ENCODE measurements at regions not wholly inside any gene's neighbourhood (a gene's known extent, or its start where the extent isn't known, plus 50 kb on each side); places are given as distances from the start of the nearest gene placed in this dataset.

DNA sequence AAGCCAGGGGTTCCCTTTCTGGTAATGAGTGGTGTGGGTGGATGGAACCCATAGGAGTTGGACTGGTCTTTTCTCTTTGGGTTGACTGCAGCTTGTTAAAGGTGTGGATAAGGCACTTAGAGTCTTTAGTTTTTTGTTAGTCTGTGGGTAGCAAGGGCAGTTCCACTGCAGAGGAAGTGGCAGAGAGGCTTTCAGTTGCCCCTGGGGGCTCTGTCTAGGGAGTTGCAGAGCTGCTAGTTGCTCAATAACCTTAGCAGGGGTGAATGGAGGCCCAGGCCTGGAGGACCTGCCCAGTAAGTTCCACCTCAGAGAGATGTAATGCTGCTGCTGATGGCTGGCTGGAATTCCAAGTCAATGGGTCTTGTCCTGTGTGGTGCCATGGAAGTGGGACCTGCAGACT is 282.6 kb upstream of the NDST4 start:
- no peak for DNase-seq

- DNase-seq = no peak
These were observed 263.4 kb upstream of the NDST4 start for GRCh38 chr4:115376866-115377265.

GRCh38 chr4:115374621-115375020 is 261.2 kb upstream of the NDST4 start:
- no peak for DNase-seq

GRCh38 chr4:115370490-115370889 is 257.1 kb upstream of the NDST4 start:
- no peak for DNase-seq

GRCh38 chr4:115370012-115370411 is 256.6 kb upstream of the NDST4 start:
- no peak for DNase-seq

DNA sequence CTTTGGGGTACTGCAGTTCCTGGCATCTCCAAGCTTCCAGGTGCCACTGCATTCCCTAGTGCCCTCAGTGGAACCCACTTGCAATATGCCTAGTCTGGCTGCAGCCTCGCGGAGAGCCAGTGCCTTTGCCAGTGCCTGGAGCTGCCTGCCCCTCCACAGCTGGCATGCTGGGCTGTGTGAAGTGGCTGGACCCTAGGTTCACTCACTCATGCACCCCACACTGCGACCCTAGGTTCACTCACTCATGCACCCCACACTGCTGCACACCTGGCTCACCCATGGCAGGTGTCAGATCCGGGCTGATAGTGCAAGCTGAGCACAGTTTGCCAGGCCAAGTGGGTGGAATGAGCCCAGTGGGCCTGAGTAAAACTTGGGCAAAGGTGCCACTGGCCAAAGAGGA is 253.0 kb upstream of the NDST4 start:
- no peak for DNase-seq

GRCh38 chr4:115365185-115365584 is 251.8 kb upstream of the NDST4 start:
- DNase-seq = no peak

GRCh38 chr4:115361781-115362180 is 248.4 kb upstream of the NDST4 start:
- DNase-seq = no peak

DNA sequence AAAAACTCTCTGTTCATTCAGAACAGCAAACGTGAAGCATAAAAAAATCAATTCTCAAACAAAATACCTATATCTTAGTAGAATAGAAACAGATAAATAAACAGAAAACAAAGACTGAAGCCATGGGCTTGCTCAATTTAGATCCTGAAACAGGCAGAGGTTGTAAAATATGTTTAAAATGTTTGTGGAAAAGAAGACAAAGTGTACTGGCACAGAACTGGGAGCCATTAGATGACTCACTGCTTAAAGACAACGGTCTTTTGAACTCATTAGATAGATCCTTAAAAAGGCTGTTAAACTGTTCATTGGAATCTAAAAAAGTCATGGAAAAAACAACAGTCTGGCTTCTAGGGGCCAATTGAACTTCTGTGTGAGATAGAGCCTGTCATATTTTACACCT is 247.0 kb upstream of the NDST4 start:
- DNase-seq = no peak

GRCh38 chr4:115357776-115358175 is 244.4 kb upstream of the NDST4 start:
- DNase-seq = no peak

DNA sequence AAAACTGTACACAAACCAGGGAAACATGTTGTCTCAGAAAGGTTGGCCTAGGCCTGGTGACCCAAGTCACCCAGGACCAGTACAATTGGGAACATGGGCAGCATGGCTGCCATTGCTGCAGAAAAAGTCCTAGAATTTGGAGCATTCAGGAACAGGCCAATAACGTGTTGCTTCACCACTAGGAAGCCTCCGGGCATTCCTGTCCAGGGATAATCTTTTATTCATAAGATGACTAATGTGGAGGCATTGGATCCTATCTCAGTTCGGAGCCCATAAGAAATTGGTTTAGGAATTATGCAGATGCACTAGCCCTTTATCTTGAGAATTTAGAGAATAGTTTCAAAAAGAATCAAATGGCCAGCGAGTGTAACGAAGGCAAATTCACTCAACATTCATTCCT is 242.8 kb upstream of the NDST4 start:
- no peak for DNase-seq

DNA sequence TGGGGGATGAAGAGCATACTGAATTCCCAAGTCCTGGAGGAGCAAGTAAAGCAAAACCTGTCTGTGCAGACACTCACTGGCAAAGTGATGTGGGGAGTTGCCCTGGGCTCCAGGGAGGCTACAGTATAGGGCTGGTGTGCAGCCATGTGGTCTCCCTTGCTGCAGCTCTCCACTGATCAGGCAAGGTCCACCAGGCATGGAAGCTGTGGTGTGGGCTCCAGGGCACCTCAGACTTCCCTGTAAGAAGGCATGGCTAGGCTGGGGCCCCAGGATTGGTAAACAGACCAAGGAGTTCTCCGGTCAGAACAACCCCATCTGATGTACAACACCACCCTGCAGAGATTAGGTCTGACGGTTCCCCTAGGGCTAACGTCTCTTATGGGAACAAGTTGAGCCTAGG is 241.9 kb upstream of the NDST4 start:
- DNase-seq = no peak

GRCh38 chr4:115353370-115353769 is 239.9 kb upstream of the NDST4 start:
- DNase-seq = no peak

- DNase-seq = no peak
These were observed 229.8 kb upstream of the NDST4 start for GRCh38 chr4:115343171-115343570.

DNA sequence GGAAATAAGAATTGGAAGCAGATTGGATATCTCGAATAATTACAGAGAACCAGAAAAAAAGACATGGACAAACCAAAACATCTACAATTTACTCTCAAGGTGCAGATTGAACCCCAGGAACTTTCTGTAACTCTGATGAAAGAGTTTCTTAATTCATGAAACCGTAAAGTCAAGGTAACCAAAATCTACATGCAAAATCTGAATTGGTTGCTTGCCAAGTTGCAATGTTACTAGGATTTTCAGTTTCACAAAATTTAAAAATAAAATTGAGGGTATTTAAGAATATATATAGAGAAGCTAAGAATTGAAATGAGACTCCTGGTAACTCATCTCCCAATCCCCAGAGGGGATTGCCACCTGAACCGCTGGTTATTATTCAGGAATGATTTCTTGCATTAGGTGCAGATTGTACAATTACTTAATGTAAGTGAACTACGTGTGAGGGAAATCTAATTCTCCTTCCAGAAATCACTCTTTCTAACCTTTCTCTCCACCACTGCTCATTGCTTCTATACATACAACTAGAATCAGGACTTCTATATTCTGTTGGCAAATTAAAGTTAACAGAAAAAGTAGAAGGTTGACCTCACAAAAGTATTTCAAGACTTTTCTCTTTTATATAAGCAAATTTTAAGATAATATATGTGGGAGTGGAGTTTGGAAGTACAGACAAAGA is 221.5 kb upstream of the NDST4 start:
- DNase-seq = no peak

GRCh38 chr4:115332078-115332477 is 218.7 kb upstream of the NDST4 start:
- DNase-seq = no peak

- no peak for DNase-seq
These were observed 217.8 kb upstream of the NDST4 start for GRCh38 chr4:115331241-115331640.

DNA sequence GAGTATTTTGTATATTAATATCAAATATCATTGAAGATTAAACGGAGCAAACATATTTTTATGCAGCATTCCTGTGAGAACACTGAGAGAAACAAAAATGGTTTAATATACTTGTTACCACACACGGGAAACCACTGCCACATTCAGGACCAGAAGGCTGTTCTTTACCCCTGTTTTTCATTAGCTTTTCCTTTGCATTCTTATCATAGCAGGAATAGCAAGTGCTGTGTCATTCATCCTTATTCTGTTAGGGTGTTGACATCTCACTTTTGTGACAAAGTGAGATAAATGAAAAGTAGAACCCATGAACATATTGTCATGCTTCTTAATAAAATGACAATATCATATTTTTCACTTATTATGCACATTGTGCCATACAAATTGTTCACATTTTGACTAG is 212.4 kb upstream of the NDST4 start:
- DNase-seq = no peak

DNA sequence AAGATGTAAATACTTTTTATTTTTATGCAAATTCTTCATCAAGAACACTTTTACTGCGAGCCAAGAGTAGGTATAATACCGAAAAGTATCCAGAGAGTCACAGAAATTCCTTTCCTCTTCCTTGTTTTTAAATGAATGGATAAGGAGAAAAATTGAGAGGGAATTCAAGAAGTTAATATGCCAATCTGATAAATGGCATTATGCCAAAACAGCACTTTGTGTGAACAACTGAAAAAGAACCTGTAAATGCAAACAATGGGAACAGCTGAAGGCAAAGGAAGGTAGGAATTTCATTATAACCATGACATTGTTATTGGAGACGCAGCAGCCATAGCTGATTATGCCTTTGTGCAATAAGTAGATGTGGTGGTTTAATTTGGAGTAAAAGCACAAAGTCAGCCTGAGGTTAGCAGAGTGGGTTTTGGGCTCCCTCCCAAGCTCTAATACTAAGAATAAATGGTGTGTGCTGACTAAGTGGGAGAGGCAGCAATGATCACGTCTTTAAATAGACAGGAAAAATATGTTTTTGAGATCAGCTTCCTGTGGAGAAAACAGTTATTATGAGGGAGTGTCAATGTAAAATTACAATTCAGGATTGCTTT is 209.8 kb upstream of the NDST4 start:
- DNase-seq = no peak

DNA sequence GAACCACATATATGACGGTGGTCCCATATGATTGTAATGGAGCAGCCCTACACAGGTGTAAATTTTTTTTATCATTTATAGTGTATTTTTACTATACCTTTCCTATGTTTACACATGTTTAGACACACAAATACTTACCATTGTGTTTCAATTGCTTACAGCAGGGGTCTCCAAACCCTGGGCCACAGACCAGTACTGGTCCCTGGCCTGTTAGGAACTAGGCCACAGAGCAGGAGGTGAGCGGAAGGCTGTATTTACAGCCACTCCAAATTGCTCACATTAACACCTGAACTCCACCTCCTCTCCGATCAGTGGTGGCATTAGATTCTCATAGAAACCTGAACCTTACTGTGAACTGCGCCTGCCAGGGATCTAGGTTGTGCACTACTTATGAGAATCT is 201.8 kb upstream of the NDST4 start:
- no peak for DNase-seq

DNA sequence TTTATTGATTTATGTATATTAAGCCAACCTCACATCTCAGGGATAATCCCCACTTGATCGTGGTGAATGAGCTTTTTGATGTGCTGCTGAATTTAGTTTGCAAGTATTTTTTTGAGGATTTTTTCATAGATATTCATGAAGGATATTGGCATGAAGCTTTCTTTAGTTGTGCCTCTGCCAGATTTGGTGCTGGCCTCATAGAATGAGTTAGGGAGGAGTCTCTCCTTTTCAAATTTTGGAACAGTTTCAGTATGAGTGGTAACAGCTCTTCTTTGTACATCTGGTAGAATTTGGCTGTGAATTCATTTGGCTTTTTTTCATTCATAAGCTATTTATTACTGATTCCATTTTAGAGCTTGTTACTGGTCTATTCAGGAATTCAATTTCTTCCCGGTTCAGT is 197.2 kb upstream of the NDST4 start:
- DNase-seq = no peak

GRCh38 chr4:115294717-115295116 is 181.3 kb upstream of the NDST4 start:
- DNase-seq = no peak

- no peak for DNase-seq
These were observed 179.7 kb upstream of the NDST4 start for GRCh38 chr4:115293093-115293462.

GRCh38 chr4:115292320-115293092 is 179.1 kb upstream of the NDST4 start:
- no peak for DNase-seq

All from CD4-positive, alpha-beta T cell treated with Interleukin-6 for 4 hours (primary cell).